OCI-M2 (cell line): ENCODE measurements at regions not wholly inside any gene's neighbourhood (a gene's known extent, or its start where the extent isn't known, plus 50 kb on each side); places are given as distances from the start of the nearest gene placed in this dataset.
"Not testable (repeated sequence)": the region's sequence is repeated elsewhere in the genome, so short reads cannot be mapped to it uniquely, and the experiment has no call there.

ENCODE experiments used
- DNase-seq: peaks from one replicate; lab custom pipeline; 2025; ENCODE audit not compliant: unreplicated experiment; lab: John Stamatoyannopoulos, UW

- DNase-seq, result no peak
These were observed 420.9 kb downstream of the GJA1 start for GRCh38 chr6:121856296-121856695.

- DNase-seq, result no peak
These were observed 422.1 kb downstream of the GJA1 start for GRCh38 chr6:121857551-121857950.

DNA sequence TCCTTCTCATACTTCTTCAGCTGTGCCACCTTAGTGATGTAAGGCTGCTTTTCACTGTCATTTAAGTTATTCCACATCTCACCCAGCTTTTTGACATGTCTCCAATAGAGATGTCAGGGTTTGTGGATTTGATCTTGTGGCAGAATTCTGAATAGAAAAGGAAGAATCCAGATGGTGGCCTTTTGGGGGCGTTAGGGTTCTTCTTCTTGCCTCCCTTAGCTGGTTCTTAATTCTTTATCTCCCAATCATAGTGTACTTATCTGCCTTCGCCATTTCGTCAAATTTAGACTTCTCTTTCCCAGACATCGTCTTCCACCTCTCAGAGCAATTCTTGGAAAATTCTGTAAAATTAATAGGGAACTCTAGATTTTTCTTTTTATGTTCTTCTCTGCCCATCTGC, 422.9 kb downstream of the GJA1 start:
- DNase-seq, result no peak

- DNase-seq, result no peak
These were observed 423.5 kb downstream of the GJA1 start for GRCh38 chr6:121858986-121859385.

DNA sequence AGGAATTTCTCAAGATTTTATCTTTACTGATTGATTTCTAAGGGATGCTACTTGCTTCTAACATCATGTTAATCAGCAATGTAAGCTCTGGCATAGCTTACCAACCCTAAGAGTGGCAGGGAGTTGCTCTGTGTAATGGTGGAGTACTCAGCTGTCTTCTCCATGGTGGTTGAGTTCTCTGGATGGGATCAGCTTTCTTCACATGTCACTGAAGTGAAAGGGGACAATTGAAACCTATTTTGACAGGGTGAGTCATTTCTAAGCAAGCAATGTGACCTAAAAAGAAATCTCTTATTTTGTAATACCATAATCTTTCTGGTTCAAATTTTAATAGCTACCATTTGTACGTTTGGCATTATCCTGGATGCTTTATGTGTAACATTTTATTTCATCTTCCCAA, 430.4 kb downstream of the GJA1 start:
- no peak for DNase-seq

GRCh38 chr6:121867095-121867494, 431.6 kb downstream of the GJA1 start:
- DNase-seq, result no peak

DNA sequence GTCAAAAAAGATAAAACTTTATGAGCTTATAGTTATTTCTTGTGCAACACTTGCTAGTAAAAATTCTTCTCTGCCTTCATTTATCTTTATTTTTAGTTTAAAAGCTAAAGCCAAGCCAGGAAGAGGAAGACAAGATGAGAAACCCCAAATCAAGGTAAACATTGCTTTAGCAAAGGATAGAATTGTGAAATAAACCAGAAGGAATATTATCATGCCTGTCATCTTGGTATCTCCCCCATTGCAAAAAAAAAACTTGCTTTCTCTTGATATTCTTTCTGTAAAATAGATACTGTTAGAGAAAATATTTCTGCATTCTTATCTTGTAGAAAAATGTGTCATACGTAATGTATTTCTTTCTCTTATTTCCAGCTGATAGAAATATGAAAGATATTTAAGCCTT, 432.8 kb downstream of the GJA1 start:
- DNase-seq, result no peak

DNA sequence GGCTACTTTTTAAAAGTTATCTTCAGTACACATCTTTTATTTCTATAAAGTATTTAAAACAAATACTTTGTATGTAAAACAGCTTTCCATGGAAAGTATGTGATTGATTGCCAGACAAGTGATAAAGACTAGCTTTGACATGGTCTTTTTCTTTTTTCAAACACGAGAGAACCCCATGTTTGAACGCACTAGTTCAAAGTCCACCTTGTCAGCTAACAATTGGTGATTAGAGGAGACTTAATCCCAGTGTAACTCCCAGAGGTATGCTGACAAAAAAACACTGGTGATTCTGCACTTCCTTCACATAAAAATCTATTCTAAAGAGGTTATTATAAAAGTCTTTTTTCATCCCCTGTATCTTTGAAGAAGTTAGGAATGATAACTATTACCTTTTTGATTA, 438.1 kb downstream of the GJA1 start:
- no peak for DNase-seq

- DNase-seq, result no peak
These were observed 441.3 kb downstream of the GJA1 start for GRCh38 chr6:121876721-121877120.

DNA sequence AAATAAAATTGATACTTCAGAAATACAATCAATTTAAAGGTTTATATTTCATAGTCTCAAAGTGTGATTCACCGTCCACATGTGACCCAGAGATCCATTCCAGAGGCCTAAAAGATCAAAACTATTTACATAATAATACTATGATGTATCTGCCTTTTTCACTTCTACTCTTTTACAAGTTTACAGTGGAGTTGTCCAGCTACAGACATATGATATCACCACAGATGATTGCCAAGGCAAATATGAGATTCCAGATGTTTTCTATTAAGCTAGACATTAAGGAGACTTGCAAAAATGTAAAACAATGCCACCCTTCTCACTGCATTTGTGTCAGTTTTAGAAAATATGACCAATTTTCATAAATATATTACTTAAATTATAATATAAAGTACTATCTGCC, 443.7 kb downstream of the GJA1 start:
- no peak for DNase-seq

GRCh38 chr6:121880831-121881230, 445.4 kb downstream of the GJA1 start:
- DNase-seq, result no peak

DNA sequence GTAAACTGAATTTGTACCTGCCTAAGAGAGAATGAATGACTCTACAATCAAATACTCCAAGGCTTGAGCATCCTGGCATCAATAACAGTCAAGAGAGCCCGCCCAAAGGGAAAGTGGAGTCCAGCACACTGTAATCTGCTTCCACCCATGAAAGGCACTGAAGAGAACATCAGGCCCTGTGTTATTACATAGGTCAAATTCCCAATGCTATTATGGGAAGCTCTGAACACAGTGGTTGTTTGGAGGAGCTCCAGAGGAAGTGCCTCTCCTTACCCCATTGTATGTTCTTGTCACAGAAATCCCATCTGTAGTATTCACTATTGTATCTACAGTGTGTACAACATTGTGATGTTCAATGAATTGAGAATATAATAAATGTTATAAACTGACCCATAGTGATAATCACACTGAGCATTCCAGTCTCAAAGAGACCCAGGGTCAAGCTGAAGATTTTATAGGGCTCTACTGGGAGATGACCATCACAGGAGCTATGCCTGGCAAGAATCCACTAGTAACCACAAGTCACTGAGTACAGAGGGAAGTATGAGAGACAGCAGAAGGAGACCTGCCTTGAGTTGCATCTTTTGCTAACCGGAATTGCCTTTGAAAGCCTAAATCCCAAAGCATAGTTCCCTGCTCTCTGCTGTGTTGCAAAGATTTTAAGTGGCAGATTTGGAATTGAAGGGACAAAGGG, 446.7 kb downstream of the GJA1 start:
- no peak for DNase-seq

- no peak for DNase-seq
These were observed 448.6 kb downstream of the GJA1 start for GRCh38 chr6:121884091-121884490.

DNA sequence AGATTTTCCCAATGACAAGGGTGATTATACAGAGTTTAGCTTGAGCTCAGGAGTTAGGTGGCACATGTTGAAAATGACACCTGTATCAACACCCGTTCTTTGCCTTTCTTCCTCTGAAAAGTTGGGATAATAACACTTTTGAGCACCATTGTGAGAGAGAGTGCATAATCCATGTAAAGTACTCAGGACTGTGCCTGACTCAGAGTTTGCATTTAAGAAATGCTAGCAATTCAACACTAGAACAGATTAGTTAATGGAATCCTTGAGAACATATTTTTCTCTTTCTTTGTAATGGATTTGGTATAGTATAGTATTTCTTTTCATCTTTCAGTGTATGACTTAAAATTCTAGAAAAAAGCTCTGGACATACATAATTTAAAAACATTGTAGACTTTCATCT, 449.2 kb downstream of the GJA1 start:
- no peak for DNase-seq

- DNase-seq, result no peak
These were observed 450.1 kb downstream of the GJA1 start for GRCh38 chr6:121885399-121886152.

- no peak for DNase-seq
These were observed 450.9 kb downstream of the GJA1 start for GRCh38 chr6:121886223-121886830.

DNA sequence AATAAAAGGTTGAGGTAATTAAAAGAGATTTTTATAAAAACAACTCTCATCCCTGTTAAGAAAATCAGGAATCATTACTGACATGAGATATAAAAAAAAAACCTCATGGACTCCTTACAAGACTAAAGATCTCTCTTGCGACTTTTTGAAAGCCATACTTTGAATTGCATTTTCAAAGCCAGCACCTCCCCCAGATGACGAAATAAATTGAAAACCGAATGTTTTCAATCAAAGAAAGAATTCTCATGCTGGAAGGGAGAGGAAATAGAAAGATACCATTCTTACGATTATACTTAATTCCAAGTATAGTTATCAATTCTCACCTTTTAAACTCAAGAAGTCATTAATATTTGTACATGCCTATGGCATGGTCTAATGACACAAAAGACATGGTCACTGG, 452.3 kb downstream of the GJA1 start:
- no peak for DNase-seq

GRCh38 chr6:121890307-121890910, 455.0 kb downstream of the GJA1 start:
- DNase-seq, result no peak

GRCh38 chr6:121895731-121896130, 460.3 kb downstream of the GJA1 start:
- not testable (repeated sequence) for DNase-seq

DNA sequence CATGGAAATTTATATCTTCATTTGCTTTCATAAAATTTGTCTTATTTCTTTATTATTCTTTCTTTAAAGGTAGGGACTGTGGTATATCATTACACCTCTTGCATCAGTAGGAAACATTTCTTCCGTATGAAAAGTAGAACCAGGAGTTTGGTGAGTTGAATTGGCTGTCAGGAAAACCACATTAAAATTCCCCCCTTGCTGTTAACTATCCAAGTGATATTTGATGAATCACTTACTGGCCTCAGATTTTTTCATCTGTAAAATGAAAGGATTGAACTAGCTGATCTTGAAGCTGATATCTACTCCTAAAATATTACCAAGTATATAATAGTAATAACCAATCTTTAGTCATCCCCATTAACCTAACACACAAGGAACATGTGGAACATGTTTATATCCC, 460.9 kb downstream of the GJA1 start:
- DNase-seq, result no peak

GRCh38 chr6:121896771-121897170, 461.3 kb downstream of the GJA1 start:
- no peak for DNase-seq

- DNase-seq, result no peak
These were observed 461.9 kb downstream of the GJA1 start for GRCh38 chr6:121897337-121897760.
